H1 (cell line): ENCODE measurements at regions not wholly inside any gene's neighbourhood (a gene's known extent, or its start where the extent isn't known, plus 50 kb on each side); places are given as distances from the start of the nearest gene placed in this dataset.

Experiments used
- CHD7 ChIP-seq: fragments of 300-600 bp; sonication (generic); IDR thresholded peaks from 2 replicates; pipeline ENCODE4 v1.7.1; 2012; ENCODE audit warnings: low read length, moderate library complexity, mild to moderate bottlenecking, inconsistent platforms; ENCODE audit not compliant: insufficient replicate concordance
- JUN ChIP-seq: IDR thresholded peaks from 2 replicates; pipeline ENCODE4 v1.6.1; 2011; ENCODE audit warnings: low read depth, mild to moderate bottlenecking, improper control_type of control experiment, low read length
- JUND ChIP-seq: IDR thresholded peaks from 2 replicates; pipeline ENCODE4 v1.6.1; 2011; ENCODE audit warnings: mild to moderate bottlenecking, improper control_type of control experiment, low read length
- TAF7 ChIP-seq: optimal IDR thresholded peaks from 2 replicates; pipeline ENCODE3; 2011; ENCODE audit warnings: low read depth, mild to moderate bottlenecking, inconsistent platforms, low read length, moderate library complexity, borderline replicate concordance
- TEAD4 ChIP-seq: IDR thresholded peaks from 2 replicates; pipeline ENCODE4 v1.6.1; 2012; ENCODE audit warnings: low read depth, low read length, inconsistent platforms, mixed read lengths

- TF ChIP-seq CHD7: no peak
- no peak for TF ChIP-seq JUN
- TF ChIP-seq JUND: 0 out of 2 replicates have a peak, but pooled peaks have one; percentile 31
- no peak for TF ChIP-seq TAF7
- TF ChIP-seq TEAD4: no peak
Measured at GRCh38 chr5:143870871-143871632, 59.1 kb downstream of the HMHB1 start (continued).
